ENCODE measurements at regions not wholly inside any gene's neighbourhood (a gene's known extent, or its start where the extent isn't known, plus 50 kb on each side); places are given as distances from the start of the nearest gene placed in this dataset.

DNA sequence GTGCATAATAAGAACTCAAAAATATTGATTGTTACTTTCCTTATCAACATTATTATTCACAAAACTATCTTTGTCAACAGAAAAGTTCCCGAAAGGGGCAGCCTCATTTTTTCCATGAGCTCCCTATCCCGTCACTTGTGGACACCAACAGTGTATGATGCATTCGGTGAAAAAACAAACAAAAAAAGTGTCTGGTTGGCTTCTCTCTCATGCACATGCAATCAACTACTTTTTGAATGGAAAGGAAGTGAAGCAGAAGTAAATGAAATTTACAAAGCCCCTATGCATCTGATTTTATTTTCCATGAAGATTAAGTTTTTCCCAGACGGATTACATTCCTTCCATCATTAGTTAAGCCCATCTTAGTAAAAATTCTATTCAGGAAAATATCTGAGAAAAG lies 526.9 kb downstream of the RFC3 start:
- TF ChIP-seq, protein P1, sequence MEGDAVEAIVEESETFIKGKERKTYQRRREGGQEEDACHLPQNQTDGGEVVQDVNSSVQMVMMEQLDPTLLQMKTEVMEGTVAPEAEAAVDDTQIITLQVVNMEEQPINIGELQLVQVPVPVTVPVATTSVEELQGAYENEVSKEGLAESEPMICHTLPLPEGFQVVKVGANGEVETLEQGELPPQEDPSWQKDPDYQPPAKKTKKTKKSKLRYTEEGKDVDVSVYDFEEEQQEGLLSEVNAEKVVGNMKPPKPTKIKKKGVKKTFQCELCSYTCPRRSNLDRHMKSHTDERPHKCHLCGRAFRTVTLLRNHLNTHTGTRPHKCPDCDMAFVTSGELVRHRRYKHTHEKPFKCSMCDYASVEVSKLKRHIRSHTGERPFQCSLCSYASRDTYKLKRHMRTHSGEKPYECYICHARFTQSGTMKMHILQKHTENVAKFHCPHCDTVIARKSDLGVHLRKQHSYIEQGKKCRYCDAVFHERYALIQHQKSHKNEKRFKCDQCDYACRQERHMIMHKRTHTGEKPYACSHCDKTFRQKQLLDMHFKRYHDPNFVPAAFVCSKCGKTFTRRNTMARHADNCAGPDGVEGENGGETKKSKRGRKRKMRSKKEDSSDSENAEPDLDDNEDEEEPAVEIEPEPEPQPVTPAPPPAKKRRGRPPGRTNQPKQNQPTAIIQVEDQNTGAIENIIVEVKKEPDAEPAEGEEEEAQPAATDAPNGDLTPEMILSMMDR (IDR thresholded peaks at IDR 0.05), result no peak
- no peak for TF ChIP-seq EZH2 (IDR thresholded peaks at IDR 0.05; ENCODE audit: borderline replicate concordance, insufficient read depth, low read depth, low read length, poor library complexity, severe bottlenecking)
